Stimulated activated CD4-positive, alpha-beta T cell treated with anti-CD3 and anti-CD28 coated beads, Interleukin-15, amount 100 ng/mL, for 48 hours (primary cell): ENCODE measurements at regions not wholly inside any gene's neighbourhood (a gene's known extent, or its start where the extent isn't known, plus 50 kb on each side); places are given as distances from the start of the nearest gene placed in this dataset.

Experiments
- DNase-seq, 2 donors: peaks; one replicate each; pipeline ENCODE4 v3.0.0-alpha.2; 2020; ENCODE audit warnings: low read depth in 2 of 2

- DNase-seq: no peak
Observed at GRCh38 chr22:48740731-48741405, 1086.8 kb downstream of the BRD1 start.

DNA sequence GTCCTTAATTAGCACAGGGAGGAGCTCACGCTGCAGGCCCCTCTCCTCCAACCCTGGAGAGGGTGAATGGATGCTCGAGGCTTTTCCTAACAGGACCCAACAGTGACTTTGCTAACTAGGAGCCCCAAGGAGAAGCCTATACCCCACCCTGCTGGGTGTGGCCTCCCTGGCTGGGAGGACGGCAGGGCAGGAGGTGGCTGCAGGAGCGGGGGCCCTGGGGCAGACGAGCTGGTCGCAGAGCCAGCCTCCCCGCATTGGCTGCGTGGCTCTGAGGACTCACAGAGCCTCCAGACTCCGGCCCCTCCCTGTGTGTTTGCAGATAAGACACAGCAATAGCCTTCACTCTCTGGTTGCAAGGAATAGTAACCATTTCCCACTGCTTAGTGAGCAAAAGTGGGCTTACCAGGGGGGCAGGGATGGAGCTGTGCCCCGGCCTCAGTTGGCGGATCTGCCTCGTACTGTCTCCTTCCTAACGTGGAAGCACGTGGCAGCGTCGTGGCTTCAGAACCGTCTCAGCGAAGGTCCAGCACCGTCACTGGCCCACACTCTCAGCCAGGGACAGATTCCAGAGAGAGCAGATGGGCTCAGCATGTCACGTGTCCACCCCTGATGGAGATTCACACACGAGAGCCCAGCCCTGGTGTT, 1087.5 kb downstream of the BRD1 start:
- DNase-seq: no peak

DNA sequence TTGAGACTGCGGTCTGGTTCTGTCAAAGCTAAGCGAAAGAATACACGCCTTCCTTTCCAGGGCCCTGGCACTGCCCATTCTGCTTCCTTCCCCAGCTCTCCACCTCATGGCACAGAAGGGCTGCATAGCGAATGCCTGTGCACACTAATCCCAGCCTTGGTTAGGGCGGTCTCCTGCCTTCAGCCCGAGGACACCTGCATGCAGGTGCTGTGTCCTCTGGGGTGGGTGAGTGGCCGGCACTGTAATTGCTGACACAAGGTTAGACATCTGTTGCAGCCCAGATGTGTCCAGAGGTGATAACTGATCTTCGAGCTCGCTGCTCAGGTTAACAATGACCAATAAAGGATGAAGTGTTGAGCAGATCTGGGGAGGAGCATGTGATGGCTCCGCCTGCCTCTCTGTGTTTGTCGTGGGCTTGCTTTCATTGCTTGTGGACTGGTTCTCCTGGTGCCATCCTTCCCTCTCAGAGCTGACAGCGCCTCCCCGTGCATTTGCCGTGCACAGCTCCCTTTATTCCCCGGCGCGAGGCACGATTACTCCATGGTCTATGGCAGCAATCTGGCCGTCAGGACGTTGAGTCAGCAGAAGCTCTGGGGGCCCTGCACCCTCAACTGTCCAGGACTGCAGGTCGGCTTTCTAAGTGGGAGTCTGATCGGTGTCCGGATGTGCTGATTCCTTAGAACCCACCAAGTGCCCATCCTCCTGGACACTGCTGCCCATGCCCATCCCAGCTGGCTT, 1088.2 kb downstream of the BRD1 start:
- DNase-seq: no peak

DNA sequence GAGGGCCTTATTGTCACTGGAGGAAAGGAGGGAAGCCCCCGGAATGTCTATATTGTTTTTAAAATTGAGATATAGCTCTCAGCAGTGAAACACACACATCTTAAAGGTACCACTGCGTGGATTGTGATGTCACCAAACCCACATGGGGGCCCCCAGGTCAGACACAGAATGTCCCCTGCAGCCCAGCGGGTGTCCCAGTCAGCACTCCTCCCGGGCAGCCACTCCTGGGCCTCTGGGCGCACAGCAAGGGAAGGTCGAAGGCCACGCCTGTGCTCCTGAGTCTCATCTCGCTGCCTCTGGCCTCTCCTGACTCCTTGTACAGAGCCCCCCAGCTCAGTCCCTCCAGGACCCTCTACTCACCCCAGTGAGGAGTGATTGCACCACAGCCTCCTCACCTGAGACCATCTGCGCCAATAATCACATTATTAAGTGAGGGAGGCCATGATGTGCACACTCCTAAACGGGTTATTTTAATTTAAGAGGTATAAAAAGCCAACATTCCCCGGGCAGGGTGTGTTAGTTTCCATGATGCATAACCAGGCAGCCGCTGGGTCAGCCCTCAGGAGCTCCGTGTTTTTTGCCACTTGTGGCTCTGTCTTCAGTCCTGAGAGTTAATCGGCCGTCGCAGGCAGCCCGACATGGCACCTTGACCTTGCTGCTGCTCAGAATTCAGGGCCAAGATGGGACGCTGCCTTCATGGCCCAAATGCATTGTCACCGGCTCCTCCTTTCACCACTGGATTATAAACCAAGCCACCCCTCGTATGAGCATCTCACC, 1089.3 kb downstream of the BRD1 start:
- DNase-seq: no peak

GRCh38 chr22:48737461-48738203, 1090.0 kb downstream of the BRD1 start:
- DNase-seq: no peak

GRCh38 chr22:48736593-48737460, 1090.8 kb downstream of the BRD1 start:
- no peak for DNase-seq

- no peak for DNase-seq
Observed at GRCh38 chr22:48734961-48735360, 1092.7 kb downstream of the BRD1 start.

GRCh38 chr22:48734359-48734758, 1093.3 kb downstream of the BRD1 start:
- no peak for DNase-seq

DNA sequence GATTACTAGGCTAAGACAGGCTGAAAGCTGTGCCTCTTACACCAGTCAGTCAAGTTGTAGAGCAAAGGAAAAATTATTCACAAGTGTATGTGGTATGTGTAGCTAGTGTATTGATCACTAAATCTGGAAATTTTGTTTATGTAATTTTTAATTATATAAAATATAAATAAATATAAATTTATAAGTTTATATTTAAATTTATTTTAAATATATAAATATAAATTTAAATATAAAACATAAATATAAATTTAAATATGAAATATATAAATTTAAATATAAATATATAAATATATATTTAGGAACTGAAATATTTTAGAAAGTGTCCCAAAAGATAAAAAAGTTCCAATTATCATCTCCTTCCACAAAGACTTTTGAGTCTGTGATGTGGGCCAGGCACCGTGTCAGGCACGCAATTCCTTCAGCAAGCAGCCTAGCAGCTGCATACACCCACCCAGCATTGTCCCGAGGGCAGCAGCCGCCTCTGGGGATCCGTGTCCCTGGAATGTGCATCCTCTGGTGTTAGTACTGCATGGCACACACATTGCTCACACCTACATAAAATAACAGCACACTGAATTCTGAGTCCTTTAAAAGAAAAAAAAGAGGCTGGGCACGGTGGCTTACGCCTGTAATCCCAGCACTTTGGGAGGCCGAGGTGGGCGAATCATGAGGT, 1098.0 kb downstream of the BRD1 start:
- no peak for DNase-seq

GRCh38 chr22:48727454-48728058, 1100.1 kb downstream of the BRD1 start:
- DNase-seq: no peak

- DNase-seq: no peak
Observed at GRCh38 chr22:48724899-48725298, 1102.8 kb downstream of the BRD1 start.

DNA sequence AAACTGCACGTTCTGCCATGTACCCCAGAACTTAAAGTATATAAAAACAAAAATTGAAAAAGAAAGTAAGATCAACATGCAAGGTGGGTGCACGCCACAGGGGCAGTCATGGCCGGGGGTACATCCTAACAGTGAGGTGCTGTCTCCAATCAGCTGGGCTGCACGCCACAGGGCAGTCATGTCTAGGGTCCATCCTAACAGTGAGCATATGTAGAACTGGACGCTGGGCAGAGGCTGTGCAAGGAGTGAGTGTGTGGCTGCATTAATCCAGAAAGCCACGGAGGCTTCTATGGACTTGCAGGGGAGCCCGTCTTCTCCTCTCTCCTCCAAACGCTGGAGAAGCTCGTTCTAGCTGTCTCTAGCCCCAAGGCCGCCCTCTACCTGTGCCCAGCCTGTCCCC, 1105.0 kb downstream of the BRD1 start:
- DNase-seq: no peak

DNA sequence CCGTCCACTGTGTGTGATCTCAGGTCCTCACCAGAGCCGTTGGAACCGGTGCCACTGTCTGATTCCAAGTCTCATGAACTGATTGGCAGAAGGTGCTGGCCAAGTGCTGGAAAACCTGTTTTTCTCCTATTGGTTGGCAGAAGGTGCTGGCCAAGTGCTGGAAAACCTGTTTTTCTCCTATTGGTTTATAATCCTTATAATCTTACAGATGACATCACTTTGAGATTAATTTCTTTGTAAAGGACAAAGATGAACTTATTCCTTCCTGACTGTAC, 1106.3 kb downstream of the BRD1 start:
- DNase-seq: no peak

DNA sequence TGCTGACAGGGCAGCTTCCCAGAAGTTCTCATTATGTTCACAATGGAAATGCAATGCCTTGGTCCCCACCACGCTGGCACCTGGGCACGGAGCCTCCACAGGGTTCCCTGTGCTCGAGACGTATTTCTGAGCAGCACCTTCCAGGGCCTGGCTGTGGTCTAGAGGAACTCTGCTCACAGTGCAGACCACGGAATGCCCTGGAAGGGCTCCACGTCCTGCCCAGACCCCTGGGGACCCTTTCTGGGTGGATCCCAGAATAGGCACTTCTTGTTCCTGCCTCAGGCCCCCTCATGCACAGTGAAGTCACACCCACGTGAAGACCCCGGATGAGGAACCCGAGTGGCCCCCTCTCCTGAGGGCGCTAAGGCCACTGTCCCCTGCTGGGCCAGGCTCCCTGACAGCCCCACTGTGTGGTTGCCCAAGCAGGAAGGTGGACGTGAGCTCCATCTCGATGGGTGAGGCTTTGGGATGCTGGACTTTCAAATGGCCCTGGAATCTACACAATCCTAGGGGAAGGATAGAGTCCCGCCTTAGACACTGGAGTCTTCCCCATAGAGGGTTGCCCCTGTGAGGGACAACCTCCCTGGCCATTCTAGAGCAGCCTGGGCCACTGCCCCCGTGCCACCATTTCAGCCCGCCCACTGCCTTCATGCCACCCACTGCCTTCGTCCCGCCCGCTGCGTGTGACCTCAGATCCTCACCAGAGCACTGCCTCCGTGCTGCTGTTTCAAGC, 1106.8 kb downstream of the BRD1 start:
- DNase-seq: no peak

- DNase-seq: no peak
Observed at GRCh38 chr22:48719978-48720661, 1107.6 kb downstream of the BRD1 start.

GRCh38 chr22:48718818-48719500, 1108.7 kb downstream of the BRD1 start:
- DNase-seq: no peak

DNA sequence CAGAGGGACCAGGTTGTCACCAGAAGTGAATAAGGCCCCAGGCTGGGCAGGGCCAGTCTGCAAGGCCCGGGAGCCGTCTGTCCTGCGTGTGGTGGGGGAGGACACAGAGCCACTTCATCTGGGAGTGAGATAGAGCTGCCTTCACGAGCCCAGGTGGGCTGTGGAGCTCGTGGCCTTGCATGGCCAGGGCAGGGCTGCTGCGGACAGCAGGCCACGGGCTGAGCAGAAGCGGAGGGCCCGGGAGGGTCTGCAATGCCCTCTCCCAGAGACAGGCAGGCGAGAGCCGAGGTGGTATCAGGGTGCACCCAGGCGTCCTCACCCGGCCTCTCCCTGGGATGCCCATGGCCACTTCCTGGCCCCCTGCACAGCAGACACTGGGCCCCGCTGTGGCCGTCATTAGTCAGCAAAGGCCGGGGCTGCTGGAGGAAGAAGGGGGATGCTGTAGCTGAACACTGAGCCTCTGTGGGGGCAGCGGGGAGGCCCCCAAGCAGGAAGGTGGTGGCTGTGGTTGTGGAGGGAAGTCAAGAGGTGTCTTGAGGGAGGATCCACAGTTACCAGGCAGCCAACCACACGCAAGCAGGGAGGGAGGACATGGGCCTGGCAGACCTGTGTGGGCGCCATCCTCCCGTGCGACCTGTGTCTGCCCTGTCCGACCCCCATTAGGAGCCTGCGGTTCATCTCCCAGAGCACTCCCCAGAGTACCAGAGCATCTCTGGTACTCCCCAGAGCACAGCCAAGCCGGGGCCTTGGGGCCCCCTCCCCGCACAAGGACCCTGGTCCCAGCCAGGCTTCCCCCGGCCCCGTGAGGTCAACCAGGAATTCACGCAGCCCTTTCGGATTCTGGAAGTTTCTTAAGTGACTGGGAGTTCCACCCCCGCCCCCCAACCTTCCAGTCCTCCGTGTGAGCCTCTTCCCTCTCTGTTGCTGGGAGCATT, 1109.5 kb downstream of the BRD1 start:
- no peak for DNase-seq
